GM19043 (cell line): ENCODE measurements at regions not wholly inside any gene's neighbourhood (a gene's known extent, or its start where the extent isn't known, plus 50 kb on each side); places are given as distances from the start of the nearest gene placed in this dataset.

ENCODE experiments used
- ATAC-seq: cut with Tn5 transposase; IDR thresholded peaks from one replicate; pipeline ENCODE4 v1.9.1; 2021; ENCODE audit warnings: low read depth; ENCODE audit not compliant: unreplicated experiment

DNA sequence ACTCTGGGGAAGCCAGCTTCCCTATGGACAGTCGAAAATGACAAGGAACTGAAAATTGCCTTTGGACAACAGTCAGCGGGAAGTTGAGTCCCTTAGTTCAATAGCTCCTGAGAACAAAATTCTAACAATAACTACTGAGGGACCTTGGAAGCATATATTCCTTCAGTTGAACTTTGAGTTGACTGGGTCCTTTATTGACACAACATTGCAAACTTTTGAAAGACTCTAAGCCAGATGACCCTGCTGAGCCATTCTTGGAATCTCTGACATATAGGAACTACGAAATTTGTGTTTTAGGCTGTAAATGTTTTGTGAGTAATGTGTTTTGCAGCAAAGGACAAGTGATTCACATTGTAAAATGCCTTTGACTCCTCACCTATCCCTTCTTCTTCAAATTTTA is 548.8 kb upstream of the LCORL start:
- ATAC-seq = no peak

- no peak for ATAC-seq
Measured at GRCh38 chr4:18568600-18568999, 547.0 kb upstream of the LCORL start.

DNA sequence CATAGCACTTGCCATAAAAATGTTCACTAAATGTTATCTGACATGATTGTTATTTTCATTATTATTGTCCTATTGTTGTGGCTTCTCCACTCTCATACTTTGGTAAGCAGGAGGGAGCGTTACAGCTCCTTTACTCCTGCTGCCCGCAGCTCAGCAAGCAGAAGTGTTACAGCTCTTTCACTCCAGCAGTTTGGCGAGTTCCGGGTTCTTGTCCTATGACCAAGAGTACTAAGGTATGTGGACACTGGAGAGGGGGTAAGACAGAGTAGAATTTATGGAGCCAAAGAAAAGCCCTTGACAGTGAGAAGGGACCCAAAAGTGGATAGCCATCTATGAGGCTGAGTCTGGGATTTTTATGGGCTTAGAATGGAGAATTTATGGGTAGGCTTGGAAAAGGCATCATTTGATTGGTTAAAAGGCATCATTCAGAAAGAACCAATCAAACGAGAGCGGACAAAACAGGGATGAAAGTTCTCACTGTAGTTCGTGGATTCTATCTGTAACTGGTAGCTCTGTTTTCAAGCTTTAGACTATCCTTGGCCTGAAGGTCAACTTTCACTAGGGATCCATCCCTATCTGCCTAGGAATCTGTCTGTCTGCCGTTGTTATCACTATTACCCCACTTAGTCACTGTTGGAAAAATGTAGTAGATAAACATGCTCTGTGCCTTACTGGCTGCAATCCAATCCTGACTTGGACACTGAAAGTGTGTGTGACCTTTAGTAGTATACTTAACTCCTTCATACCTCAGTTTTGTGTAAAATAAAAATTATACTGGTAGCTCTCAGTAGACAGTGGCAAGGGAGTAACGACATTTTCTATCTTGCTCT is 545.6 kb upstream of the LCORL start:
- ATAC-seq = no peak

- no peak for ATAC-seq
Measured at GRCh38 chr4:18559492-18559891, 537.9 kb upstream of the LCORL start.

DNA sequence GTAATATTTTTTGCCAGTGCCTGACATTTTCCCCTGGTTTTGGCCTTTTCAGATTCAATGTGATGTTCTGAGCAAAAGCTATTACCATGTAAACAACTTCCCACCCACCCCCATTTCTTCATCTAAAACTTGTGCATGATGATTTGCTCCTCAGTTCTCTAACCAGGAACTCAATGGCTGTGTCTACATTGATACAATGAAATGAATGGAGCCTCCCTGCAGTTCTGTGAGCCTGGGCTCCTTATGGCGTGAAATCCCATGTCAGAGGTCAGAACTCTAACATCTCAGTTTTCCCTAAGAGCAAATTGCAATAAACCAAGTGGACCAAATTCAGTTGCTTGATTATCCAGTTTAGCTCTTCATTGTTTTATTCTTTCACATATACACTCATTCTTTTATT is 534.8 kb upstream of the LCORL start:
- ATAC-seq = no peak

- ATAC-seq = no peak
Measured at GRCh38 chr4:18540349-18540748, 518.8 kb upstream of the LCORL start.

- ATAC-seq = no peak
Measured at GRCh38 chr4:18538121-18538520, 516.6 kb upstream of the LCORL start.

- no peak for ATAC-seq
Measured at GRCh38 chr4:18536428-18536827, 514.9 kb upstream of the LCORL start.

DNA sequence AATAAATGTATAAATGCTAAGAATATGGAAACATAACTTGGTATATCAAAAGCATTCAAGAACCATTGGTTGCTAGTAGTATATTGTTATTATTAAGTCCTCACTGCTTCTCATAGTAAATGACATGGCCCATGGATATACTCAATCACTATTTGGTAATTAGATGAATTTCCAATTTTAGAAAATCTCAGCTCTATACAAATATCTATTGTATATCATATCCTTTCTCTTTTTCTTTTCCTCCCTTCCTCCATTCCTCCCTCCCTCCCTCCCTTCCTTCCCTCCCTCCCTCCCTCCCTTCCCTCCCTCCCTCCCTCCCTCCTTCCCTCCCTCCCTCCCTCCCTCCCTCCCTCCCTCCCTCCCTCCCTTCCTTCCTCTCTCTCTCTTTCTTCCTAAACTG is 514.4 kb upstream of the LCORL start:
- no peak for ATAC-seq

DNA sequence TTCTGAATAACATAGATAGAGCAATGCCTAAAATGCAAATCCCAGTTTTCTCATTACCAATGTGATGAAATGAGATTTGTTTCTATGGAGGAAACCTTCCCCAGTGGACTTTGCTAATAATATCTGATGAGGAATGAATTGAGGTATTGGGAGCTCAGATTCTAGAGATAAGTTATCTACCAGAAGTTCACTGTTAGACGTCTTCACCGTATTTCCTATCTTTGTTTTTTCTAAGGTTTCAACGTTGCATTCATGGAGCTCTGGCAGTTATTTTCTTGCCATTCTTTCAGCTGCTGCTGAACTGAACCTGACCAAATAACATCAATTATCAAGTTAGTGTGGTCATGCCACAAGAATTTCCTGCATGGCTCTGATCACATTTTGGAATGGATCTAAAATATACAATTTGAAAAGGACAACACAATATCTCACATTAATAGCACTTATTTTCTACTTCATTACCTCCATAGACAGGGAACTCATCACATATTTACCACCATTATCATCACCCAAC is 511.8 kb upstream of the LCORL start:
- no peak for ATAC-seq

- no peak for ATAC-seq
Measured at GRCh38 chr4:18531731-18532130, 510.2 kb upstream of the LCORL start.

DNA sequence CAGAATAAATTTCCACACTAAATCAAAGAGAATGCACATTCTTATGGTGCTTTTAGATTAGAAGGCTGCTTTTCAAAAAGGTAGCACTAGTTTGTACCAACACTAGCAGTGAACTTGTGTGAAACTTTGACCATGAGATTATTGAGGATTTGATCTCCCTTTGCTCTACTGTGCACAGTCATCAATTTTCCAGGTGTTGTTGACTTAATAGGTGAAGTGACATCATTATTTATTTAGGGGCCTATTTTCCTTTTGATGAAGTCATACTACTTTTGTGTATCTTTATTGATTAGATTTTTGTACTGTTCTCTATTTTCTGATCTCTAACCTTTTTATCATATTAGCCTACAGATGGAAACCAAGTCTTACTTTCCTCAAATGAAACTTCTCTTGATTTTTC is 507.9 kb upstream of the LCORL start:
- no peak for ATAC-seq

DNA sequence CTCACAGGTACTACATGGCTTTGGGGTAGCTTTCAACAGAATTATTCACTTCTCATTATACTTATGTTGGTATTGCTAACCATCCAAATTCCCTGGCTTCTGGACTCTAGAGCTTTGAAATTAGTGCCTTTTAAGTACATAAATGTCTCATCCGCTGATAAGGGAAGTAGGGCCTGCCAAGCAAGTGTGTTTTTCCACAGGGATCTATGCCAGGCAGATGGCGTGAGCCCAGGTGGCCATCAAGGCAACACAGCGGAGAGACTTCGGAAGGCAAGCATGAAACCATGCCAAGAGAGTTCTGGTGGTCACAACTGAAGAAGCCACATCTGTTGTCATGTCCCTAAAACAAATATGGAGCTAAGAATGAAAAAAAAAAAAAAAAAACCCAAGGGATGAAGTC is 503.1 kb upstream of the LCORL start:
- ATAC-seq = no peak

DNA sequence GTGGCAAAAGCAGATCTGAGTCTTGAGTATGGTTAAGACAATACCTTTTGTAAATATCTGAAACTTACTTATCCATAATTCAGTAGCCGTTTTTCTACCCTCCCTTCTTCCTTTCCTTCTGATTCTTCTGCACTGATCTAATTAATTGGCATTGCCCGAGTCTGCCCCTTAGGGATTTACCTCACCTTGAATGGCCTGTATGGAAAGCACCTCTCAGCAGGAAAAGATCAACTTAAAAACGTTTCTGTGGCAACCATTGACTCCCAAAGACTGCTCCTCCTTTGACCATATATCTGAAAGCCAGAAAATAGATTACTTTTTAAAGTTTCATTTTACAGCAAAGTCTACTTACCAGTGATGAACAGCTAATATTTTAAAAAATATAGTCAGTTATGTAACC is 496.5 kb upstream of the LCORL start:
- no peak for ATAC-seq

GRCh38 chr4:18513861-18514260 is 492.3 kb upstream of the LCORL start:
- no peak for ATAC-seq

DNA sequence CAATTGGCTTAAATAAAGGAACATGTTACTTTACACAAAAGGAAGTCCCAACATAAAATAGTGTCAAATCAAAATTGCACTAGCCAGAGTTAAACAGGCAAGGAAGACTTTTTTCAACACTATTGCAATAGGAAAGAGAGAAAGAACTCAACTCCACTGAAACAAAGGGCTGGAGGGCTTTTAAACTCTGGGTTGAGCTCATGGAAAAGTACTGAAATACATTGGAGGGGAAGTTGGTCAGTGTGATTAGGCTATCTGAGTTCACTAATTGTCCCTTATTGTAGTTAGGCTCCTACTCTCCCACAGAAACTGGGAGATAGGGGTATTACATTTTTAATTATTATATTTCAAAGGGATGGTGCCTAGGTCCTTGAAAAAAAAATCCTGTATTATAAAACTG is 491.2 kb upstream of the LCORL start:
- ATAC-seq = no peak

DNA sequence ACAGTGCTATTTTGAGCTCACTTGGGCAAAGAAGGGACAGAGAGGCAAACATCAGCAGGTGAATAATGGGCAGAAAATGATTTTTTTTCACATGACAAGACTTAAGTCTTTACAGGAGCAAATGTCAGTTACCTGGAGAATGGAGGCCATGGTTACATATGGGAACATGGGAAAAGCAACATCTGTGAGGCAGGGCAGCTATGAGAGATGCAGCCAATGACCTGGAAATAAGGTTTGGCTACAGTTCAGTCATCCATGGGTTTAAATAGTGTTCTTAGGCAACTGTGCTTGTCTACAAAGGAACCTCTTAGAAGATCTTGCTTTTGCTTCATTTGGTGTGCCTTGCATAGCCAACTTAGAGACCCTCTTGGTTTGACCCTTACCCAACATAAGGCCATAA is 490.2 kb upstream of the LCORL start:
- no peak for ATAC-seq

DNA sequence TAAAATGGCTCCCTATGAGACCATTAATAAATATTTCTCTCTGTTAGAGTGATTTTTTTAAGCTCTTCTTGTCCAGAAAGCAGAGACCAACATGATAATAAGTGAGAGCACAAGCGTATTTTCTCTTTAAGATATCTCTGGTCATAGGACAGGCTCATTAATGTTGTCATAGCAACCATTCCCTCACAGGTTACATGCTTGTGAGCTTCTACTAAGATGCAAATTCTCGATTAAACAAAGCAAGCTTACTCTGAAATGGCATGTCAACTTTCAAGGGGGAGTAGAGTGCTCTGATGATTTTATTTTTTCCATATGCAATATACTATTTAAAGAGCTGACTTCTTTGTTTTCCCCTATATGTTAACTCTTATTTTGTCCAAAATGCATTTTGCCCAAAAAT is 487.2 kb upstream of the LCORL start:
- no peak for ATAC-seq

DNA sequence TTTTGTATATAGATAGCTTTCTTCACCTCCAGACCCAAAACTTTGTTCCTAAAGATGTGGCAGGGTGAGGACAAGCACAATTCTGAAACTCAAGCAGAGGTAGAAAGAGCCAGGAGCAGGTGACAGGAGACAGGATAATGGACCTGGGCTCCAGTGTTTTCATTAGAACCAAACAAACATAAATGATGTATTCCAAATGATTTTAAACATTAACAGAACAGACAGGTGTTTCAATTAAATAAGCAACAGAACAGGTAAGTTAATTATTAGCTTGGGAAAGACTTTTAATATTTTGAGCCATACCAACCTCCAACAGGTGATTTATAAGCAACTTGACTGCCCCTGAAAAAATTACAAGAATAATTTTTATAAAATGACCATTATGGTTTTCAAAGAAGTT is 459.4 kb upstream of the LCORL start:
- ATAC-seq = no peak

- no peak for ATAC-seq
Measured at GRCh38 chr4:18480342-18480741, 458.8 kb upstream of the LCORL start.

- ATAC-seq = no peak
Measured at GRCh38 chr4:18479825-18480224, 458.3 kb upstream of the LCORL start.

DNA sequence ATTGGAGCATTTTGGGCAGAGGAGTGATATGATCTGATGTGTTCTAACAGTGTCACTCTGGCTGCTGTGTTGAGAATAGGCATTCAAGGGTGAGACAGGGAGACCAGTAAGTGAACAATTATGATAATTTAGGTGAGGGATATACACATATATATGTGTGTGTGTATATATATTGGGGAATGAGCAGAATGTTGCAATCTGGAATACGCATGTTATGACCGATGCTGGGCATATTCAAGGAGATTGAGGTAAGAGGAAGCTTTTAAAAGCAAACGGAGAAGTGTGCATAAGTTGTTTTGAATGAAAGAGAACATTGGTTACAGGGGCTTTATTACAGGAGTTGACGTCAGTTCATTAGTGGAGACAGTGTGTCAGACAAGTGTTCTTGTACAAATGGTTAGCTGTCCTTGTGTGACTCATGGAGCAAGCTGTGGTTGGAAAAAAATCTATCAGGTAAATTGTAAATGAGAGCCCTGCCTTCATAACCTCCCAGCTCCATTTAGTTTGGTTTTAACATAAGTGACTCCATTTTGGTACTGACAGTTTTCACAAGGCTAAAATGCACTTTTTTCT is 442.5 kb upstream of the LCORL start:
- ATAC-seq = no peak
